ENCODE measurements at regions not wholly inside any gene's neighbourhood (a gene's known extent, or its start where the extent isn't known, plus 50 kb on each side); places are given as distances from the start of the nearest gene placed in this dataset.

DNA sequence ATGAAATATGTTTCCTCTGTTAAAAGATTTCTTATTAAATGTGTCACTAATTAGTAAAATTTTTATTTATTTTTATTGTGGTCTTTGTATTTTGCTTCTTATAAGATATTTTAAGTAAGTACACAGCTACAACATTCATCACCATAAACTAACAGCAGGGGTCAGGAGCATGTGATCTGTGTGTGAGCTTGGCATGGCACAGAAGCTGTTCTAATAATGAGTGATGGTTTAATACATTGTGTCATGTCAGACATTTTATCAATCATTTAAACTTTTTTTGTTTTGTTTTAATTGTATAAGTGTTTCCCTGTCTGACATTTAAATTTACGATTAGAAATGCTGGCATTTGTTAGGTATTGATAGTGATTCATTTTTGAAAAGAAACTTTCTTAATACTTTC is 585.4 kb downstream of the DSC3 start:
- TF ChIP-seq, protein P1, sequence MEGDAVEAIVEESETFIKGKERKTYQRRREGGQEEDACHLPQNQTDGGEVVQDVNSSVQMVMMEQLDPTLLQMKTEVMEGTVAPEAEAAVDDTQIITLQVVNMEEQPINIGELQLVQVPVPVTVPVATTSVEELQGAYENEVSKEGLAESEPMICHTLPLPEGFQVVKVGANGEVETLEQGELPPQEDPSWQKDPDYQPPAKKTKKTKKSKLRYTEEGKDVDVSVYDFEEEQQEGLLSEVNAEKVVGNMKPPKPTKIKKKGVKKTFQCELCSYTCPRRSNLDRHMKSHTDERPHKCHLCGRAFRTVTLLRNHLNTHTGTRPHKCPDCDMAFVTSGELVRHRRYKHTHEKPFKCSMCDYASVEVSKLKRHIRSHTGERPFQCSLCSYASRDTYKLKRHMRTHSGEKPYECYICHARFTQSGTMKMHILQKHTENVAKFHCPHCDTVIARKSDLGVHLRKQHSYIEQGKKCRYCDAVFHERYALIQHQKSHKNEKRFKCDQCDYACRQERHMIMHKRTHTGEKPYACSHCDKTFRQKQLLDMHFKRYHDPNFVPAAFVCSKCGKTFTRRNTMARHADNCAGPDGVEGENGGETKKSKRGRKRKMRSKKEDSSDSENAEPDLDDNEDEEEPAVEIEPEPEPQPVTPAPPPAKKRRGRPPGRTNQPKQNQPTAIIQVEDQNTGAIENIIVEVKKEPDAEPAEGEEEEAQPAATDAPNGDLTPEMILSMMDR (conservative IDR thresholded peaks at IDR 0.05 in 1 of 2, IDR thresholded peaks at IDR 0.05 in 1 of 2; ENCODE audit: low read depth in 1 of 2, low read length in 2 of 2), result no peak
- TF ChIP-seq EZH2 (IDR thresholded peaks at IDR 0.05; ENCODE audit: low read length, missing control alignments), result no peak

Data from fibroblast of lung (primary cell).